ENCODE measurements at regions not wholly inside any gene's neighbourhood (a gene's known extent, or its start where the extent isn't known, plus 50 kb on each side); places are given as distances from the start of the nearest gene placed in this dataset.

DNA sequence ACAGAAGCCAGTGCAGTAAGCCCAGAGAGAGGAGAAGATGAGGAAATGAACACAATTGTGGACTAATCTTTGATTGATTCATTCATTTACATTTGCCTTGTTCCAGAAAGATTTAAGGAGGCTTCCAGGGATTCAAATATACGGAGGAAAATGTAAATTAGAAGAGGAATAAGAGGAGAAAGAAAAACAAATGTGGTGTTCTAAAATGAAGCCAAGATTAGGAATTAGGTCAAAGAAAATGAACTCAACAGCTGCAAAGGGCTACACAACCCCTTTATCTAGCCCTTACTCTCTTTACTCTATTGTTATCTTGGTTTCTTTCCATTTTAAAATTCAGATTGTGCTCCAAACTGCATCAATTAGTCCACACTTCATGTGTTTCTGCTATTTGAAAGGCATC is 196.8 kb downstream of the SPATA18 start:
- Histone ChIP-seq H4K5ac (ENCODE audit: insufficient read length, low read depth, low read length) (no peak overlapping the region), H3K9ac (replicated peaks in 1 of 4; ENCODE audit: extremely low read depth in 1 of 4, low read depth in 3 of 4, low read length in 3 of 4) (no peak overlapping the region), H2BK120ac (replicated peaks; ENCODE audit: low read depth, low read length) (no peak overlapping the region), H3K23me2 (ENCODE audit: low read depth, low read length) (no peaks in the 10 kb centered on the region), H2BK5ac (ENCODE audit: low read depth, low read length) (no peak overlapping the region), H4K91ac (replicated peaks; ENCODE audit: insufficient read length, low read length) (no peak overlapping the region), H3K4ac (replicated peaks; ENCODE audit: insufficient read length, low read depth, low read length) (no peak overlapping the region), H3K4me2 (ENCODE audit: insufficient read depth in 1 of 2, low read depth in 2 of 2, low read length in 2 of 2) (no peak overlapping the region), H3K23ac (ENCODE audit: insufficient read length) (no peak overlapping the region), H2BK20ac (ENCODE audit: low read length) (no peak overlapping the region), H4K8ac (ENCODE audit: extremely low read depth, insufficient read depth, low read length) (no peak overlapping the region), H3K36me3 (ENCODE audit: control insufficient read depth in 2 of 4, insufficient read depth in 4 of 4, low read length in 3 of 4) (no peaks in the 10 kb centered on the region), H3K4me3 (ENCODE audit: extremely low read depth in 1 of 4, insufficient read depth in 2 of 4, low read depth in 3 of 4, low read length in 4 of 4) (no peak overlapping the region), H3K18ac (ENCODE audit: extremely low read depth, low read length) (no peak overlapping the region), H3K79me1 (ENCODE audit: low read depth, low read length) (no peaks in the 10 kb centered on the region), H2AFZ (ENCODE audit: low read length) (no peak overlapping the region), H2BK15ac (ENCODE audit: low read length) (no peak overlapping the region), H4K20me1 (replicated peaks in 1 of 2; ENCODE audit: control insufficient read depth in 1 of 2, insufficient read depth in 2 of 2, low read length in 2 of 2) (no peaks in the 10 kb centered on the region), H3K14ac (ENCODE audit: insufficient read length) (no peak overlapping the region), H3K27ac (ENCODE audit: low read depth, low read length) (no peak overlapping the region), H3K4me1 (replicated peaks in 1 of 4; ENCODE audit: control insufficient read depth in 3 of 4, insufficient read depth in 4 of 4, low read length in 3 of 4) (peaks cover 0 to 7% (median 4%) of the 10 kb centered on the region in 4 experiments; a peak in 3 of 7 replicates), H2BK12ac (ENCODE audit: low read depth, low read length) (no peak overlapping the region), H3K56ac (replicated peaks; ENCODE audit: insufficient read length, low read depth, low read length) (no peak overlapping the region), H2AK5ac (ENCODE audit: low read depth, low read length) (no peak overlapping the region), H3K27me3 (replicated peaks in 1 of 4; ENCODE audit: control insufficient read depth in 3 of 4, extremely low read depth in 1 of 4, insufficient read depth in 3 of 4, low read length in 3 of 4) (no peaks in the 10 kb centered on the region), H3K79me2 (ENCODE audit: control insufficient read depth in 1 of 2, insufficient read depth in 2 of 2, low read length in 2 of 2) (no peaks in the 10 kb centered on the region), H3K9me3 (ENCODE audit: insufficient read depth in 2 of 2, low read depth in 1 of 2, low read length in 1 of 2) (no peaks in the 10 kb centered on the region; a peak in 2 of 4 replicates)
- CTCF ChIA-PET (ENCODE audit: partially characterized antibody), result interaction anchor here (1.2 kb wide), 1 partner anchor 735 kb away, joined by 3 read pairs; no protein-coding TSS in a partner anchor
- DNase-seq (ENCODE audit: low read depth in 1 of 2, low spot score in 2 of 2), result no peak
- WGBS, 2 experiments (ENCODE audit: extremely low coverage in 1 of 2, insufficient coverage in 1 of 2, insufficient read length in 1 of 2, insufficient replicate concordance in 2 of 2, low coverage in 1 of 2, low lambda C conversion rate in 2 of 2, missing lambda C conversion rate in 1 of 2), result 95% methylated on average over 1 of the region's 1 CpG; no CpG with 5 or more reads in 1 of the 2 experiments
- no peak for FAIRE-seq
- POLR2A ChIA-PET (ENCODE audit: partially characterized antibody), result no interaction called here
- TF ChIP-seq SIN3A (conservative IDR thresholded peaks at IDR 0.05 in 1 of 2, IDR thresholded peaks at IDR 0.05 in 1 of 2; ENCODE audit: low read depth in 1 of 2, low read length in 2 of 2) (no peak), GABPA (IDR thresholded peaks at IDR 0.05; ENCODE audit: borderline replicate concordance, insufficient read depth, low read length) (no peak), HDAC2 (IDR thresholded peaks at IDR 0.05; ENCODE audit: borderline replicate concordance in 1 of 2, low read depth in 2 of 2, low read length in 2 of 2) (no peak), EGR1 (IDR thresholded peaks at IDR 0.05; ENCODE audit: borderline replicate concordance, low read depth, low read length) (no peak), CHD1 (IDR thresholded peaks at IDR 0.05; ENCODE audit: low read depth, low read length) (no peak), RAD21 (IDR thresholded peaks at IDR 0.05 in 1 of 2, conservative IDR thresholded peaks at IDR 0.05 in 1 of 2; ENCODE audit: low read depth in 2 of 2, low read length in 2 of 2) (no peak), FOSL1 (IDR thresholded peaks at IDR 0.05; ENCODE audit: insufficient read depth, low read depth, low read length) (no peak)

Data from H1 (cell line).